Activated CD4-positive, alpha-beta memory T cell treated with anti-CD3 and anti-CD28 coated beads for 36 hours (primary cell): ENCODE measurements at regions not wholly inside any gene's neighbourhood (a gene's known extent, or its start where the extent isn't known, plus 50 kb on each side); places are given as distances from the start of the nearest gene placed in this dataset.

Experiments
- CTCF ChIA-PET: fragments of 350-600 bp; sonication (Branson Sonifier 250); formaldehyde crosslinking; loops from one replicate; lab custom pipeline; 2021; ENCODE audit warnings: antibody characterized with exemption, inconsistent platforms; lab: Charles Lee
- POLR2A ChIA-PET: fragments of 350-600 bp; sonication (Branson Sonifier 250); formaldehyde crosslinking; loops from one replicate; lab custom pipeline; 2021; ENCODE audit warnings: antibody characterized with exemption; lab: Charles Lee
- DNase-seq: peaks from one replicate; pipeline ENCODE4 v3.0.0-alpha.2; 2020
- H3K27ac Mint-ChIP-seq: one replicate; pipeline ENCODE4 v1.8.0; 2021; ENCODE audit warnings: mixed read lengths
- H3K27me3 Mint-ChIP-seq: one replicate; pipeline ENCODE4 v1.8.0; 2021; ENCODE audit warnings: mixed read lengths
- H3K36me3 Mint-ChIP-seq: one replicate; pipeline ENCODE4 v1.8.0; 2021; ENCODE audit warnings: mixed read lengths
- H3K4me1 Mint-ChIP-seq: one replicate; pipeline ENCODE4 v1.8.0; 2021; ENCODE audit warnings: low read depth, mixed read lengths
- H3K4me3 Mint-ChIP-seq: one replicate; pipeline ENCODE4 v1.8.0; 2021; ENCODE audit warnings: mild to moderate bottlenecking, mixed read lengths
- H3K9me3 Mint-ChIP-seq: one replicate; pipeline ENCODE4 v1.8.0; 2021; ENCODE audit warnings: mixed read lengths
- intact Hi-C: fragments of 100-400 bp; cut with micrococcal nuclease; formaldehyde crosslinking; loops from one replicate; pipeline ENCODE4 v1.15.1; 2023

GRCh38 chr1:165006831-165007230 lies 349.7 kb downstream of the LMX1A start:
- ChIA-PET CTCF (no interaction called here), POLR2A (no interaction called here)
- H3K27ac Mint-ChIP-seq: no peak overlapping the region
- no peak for DNase-seq
- no peaks in the 10 kb centered on the region for H3K4me1 Mint-ChIP-seq
- peaks cover 2% of the 10 kb centered on the region for H3K9me3 Mint-ChIP-seq
- no peaks in the 10 kb centered on the region for H3K27me3 Mint-ChIP-seq
- intact Hi-C loops: no loop called here
- no peak overlapping the region for H3K4me3 Mint-ChIP-seq
- no peaks in the 10 kb centered on the region for H3K36me3 Mint-ChIP-seq

GRCh38 chr1:164999146-164999545 lies 357.4 kb downstream of the LMX1A start:
- no peaks in the 10 kb centered on the region for H3K4me1 Mint-ChIP-seq
- intact Hi-C loops: no loop called here
- H3K36me3 Mint-ChIP-seq: no peaks in the 10 kb centered on the region
- ChIA-PET POLR2A (no interaction called here), CTCF (no interaction called here)
- DNase-seq: no peak
- peaks cover 2% of the 10 kb centered on the region for H3K9me3 Mint-ChIP-seq
- H3K27me3 Mint-ChIP-seq: no peaks in the 10 kb centered on the region
- no peak overlapping the region for H3K4me3 Mint-ChIP-seq
- no peak overlapping the region for H3K27ac Mint-ChIP-seq

- Mint-ChIP-seq H3K4me3 (no peak overlapping the region), H3K4me1 (no peaks in the 10 kb centered on the region), H3K27me3 (no peaks in the 10 kb centered on the region), H3K36me3 (no peaks in the 10 kb centered on the region), H3K9me3 (no peaks in the 10 kb centered on the region), H3K27ac (no peak overlapping the region)
- no peak for DNase-seq
- POLR2A ChIA-PET: no interaction called here
- CTCF ChIA-PET: no interaction called here
- intact Hi-C loops: no loop called here
Observed at GRCh38 chr1:164991763-164992314, 364.7 kb downstream of the LMX1A start.

- no peak for DNase-seq
- no peak overlapping the region for H3K27ac Mint-ChIP-seq
- no peak overlapping the region for H3K4me3 Mint-ChIP-seq
- no peaks in the 10 kb centered on the region for H3K27me3 Mint-ChIP-seq
- ChIA-PET CTCF (no interaction called here), POLR2A (interaction anchor here (1.1 kb wide), 1 partner anchor 31 kb away, joined by 6 read pairs; no protein-coding TSS in a partner anchor)
- intact Hi-C loops: no loop called here
- no peaks in the 10 kb centered on the region for H3K9me3 Mint-ChIP-seq
- H3K4me1 Mint-ChIP-seq: no peaks in the 10 kb centered on the region
- no peaks in the 10 kb centered on the region for H3K36me3 Mint-ChIP-seq
Observed at GRCh38 chr1:164983023-164983650, 373.4 kb downstream of the LMX1A start.

GRCh38 chr1:164982545-164982944 lies 374.0 kb downstream of the LMX1A start:
- Mint-ChIP-seq H3K27ac (no peak overlapping the region), H3K36me3 (no peaks in the 10 kb centered on the region), H3K27me3 (no peaks in the 10 kb centered on the region), H3K4me1 (no peaks in the 10 kb centered on the region), H3K9me3 (peaks cover 2% of the 10 kb centered on the region), H3K4me3 (no peak overlapping the region)
- CTCF ChIA-PET: no interaction called here
- POLR2A ChIA-PET: interaction anchor here (1.1 kb wide), 1 partner anchor 32 kb away, joined by 6 read pairs; no protein-coding TSS in a partner anchor
- no peak for DNase-seq
- intact Hi-C loops: no loop called here

- H3K36me3 Mint-ChIP-seq: no peaks in the 10 kb centered on the region
- no peak for DNase-seq
- H3K4me3 Mint-ChIP-seq: no peak overlapping the region
- no peaks in the 10 kb centered on the region for H3K4me1 Mint-ChIP-seq
- ChIA-PET POLR2A (no interaction called here), CTCF (no interaction called here)
- no peak overlapping the region for H3K27ac Mint-ChIP-seq
- no peaks in the 10 kb centered on the region for H3K27me3 Mint-ChIP-seq
- intact Hi-C loops: no loop called here
- H3K9me3 Mint-ChIP-seq: peaks cover 3% of the 10 kb centered on the region
Observed at GRCh38 chr1:164977561-164977960, 379.0 kb downstream of the LMX1A start.

GRCh38 chr1:164971921-164972415 lies 384.5 kb downstream of the LMX1A start:
- Mint-ChIP-seq H3K27me3 (no peaks in the 10 kb centered on the region), H3K27ac (no peak overlapping the region), H3K36me3 (no peaks in the 10 kb centered on the region), H3K4me3 (no peak overlapping the region), H3K4me1 (no peaks in the 10 kb centered on the region), H3K9me3 (no peaks in the 10 kb centered on the region)
- ChIA-PET POLR2A (no interaction called here), CTCF (no interaction called here)
- intact Hi-C loops: no loop called here
- no peak for DNase-seq

- CTCF ChIA-PET: no interaction called here
Observed at GRCh38 chr1:164971391-164971790, 385.1 kb downstream of the LMX1A start.

GRCh38 chr1:164969253-164969652 lies 387.3 kb downstream of the LMX1A start:
- H3K36me3 Mint-ChIP-seq: no peaks in the 10 kb centered on the region
- CTCF ChIA-PET: interaction anchor here (1.2 kb wide), 1 partner anchor 23 kb away, joined by 3 read pairs; no protein-coding TSS in a partner anchor
- no peak overlapping the region for H3K27ac Mint-ChIP-seq
- H3K9me3 Mint-ChIP-seq: no peaks in the 10 kb centered on the region
- H3K4me1 Mint-ChIP-seq: no peaks in the 10 kb centered on the region
- no peak for DNase-seq
- no peaks in the 10 kb centered on the region for H3K27me3 Mint-ChIP-seq
- POLR2A ChIA-PET: no interaction called here
- intact Hi-C loops: no loop called here
- H3K4me3 Mint-ChIP-seq: no peak overlapping the region

More at GRCh38 chr1:164971391-164971790, 385.1 kb downstream of the LMX1A start:
- Mint-ChIP-seq H3K36me3 (no peaks in the 10 kb centered on the region), H3K9me3 (no peaks in the 10 kb centered on the region), H3K4me3 (no peak overlapping the region), H3K4me1 (no peaks in the 10 kb centered on the region), H3K27me3 (no peaks in the 10 kb centered on the region), H3K27ac (no peak overlapping the region)
- POLR2A ChIA-PET: no interaction called here
- no peak for DNase-seq
- intact Hi-C loops: no loop called here

- no peaks in the 10 kb centered on the region for H3K27me3 Mint-ChIP-seq
- H3K27ac Mint-ChIP-seq: no peak overlapping the region
- ChIA-PET POLR2A (no interaction called here), CTCF (no interaction called here)
- no peak for DNase-seq
- H3K4me3 Mint-ChIP-seq: no peak overlapping the region
- no peaks in the 10 kb centered on the region for H3K9me3 Mint-ChIP-seq
- no peaks in the 10 kb centered on the region for H3K4me1 Mint-ChIP-seq
- no peaks in the 10 kb centered on the region for H3K36me3 Mint-ChIP-seq
- intact Hi-C loops: no loop called here
Observed at GRCh38 chr1:164967300-164967699, 389.2 kb downstream of the LMX1A start.

GRCh38 chr1:164961715-164962114 lies 394.8 kb downstream of the LMX1A start:
- H3K9me3 Mint-ChIP-seq: no peaks in the 10 kb centered on the region
- CTCF ChIA-PET: no interaction called here
- no peaks in the 10 kb centered on the region for H3K4me1 Mint-ChIP-seq
- no peak overlapping the region for H3K4me3 Mint-ChIP-seq
- POLR2A ChIA-PET: no interaction called here
- DNase-seq: no peak
- no peak overlapping the region for H3K27ac Mint-ChIP-seq
- intact Hi-C loops: no loop called here
- no peaks in the 10 kb centered on the region for H3K36me3 Mint-ChIP-seq
- no peaks in the 10 kb centered on the region for H3K27me3 Mint-ChIP-seq

GRCh38 chr1:164958982-164959768 lies 397.3 kb downstream of the LMX1A start:
- no peaks in the 10 kb centered on the region for H3K27me3 Mint-ChIP-seq
- H3K4me1 Mint-ChIP-seq: no peaks in the 10 kb centered on the region
- intact Hi-C loops: no loop called here
- H3K27ac Mint-ChIP-seq: no peak overlapping the region
- no peak for DNase-seq
- ChIA-PET CTCF (no interaction called here), POLR2A (no interaction called here)
- H3K9me3 Mint-ChIP-seq: no peaks in the 10 kb centered on the region
- H3K4me3 Mint-ChIP-seq: no peak overlapping the region
- H3K36me3 Mint-ChIP-seq: no peaks in the 10 kb centered on the region
